Smooth muscle cell (in vitro differentiated cells): ENCODE measurements at regions not wholly inside any gene's neighbourhood (a gene's known extent, or its start where the extent isn't known, plus 50 kb on each side); places are given as distances from the start of the nearest gene placed in this dataset.

ENCODE experiments used
- DNase-seq: peaks from one replicate; lab custom pipeline; 2025; ENCODE audit not compliant: unreplicated experiment; lab: John Stamatoyannopoulos, UW
- H2AFZ ChIP-seq: fragments of 200-600 bp; sonication (generic); 2 replicates; pipeline ENCODE4 v1.6.0; 2016; ENCODE audit warnings: antibody characterized with exemption, low read depth, mild to moderate bottlenecking
- H3F3A ChIP-seq: fragments of 200-600 bp; sonication (generic); 2 replicates; pipeline ENCODE4 v1.6.0; 2017; ENCODE audit warnings: antibody characterized with exemption, low read depth
- H3K27ac ChIP-seq: fragments of 200-600 bp; sonication (generic); 2 replicates; pipeline ENCODE4 v1.5.1; 2016; ENCODE audit warnings: low read depth, mild to moderate bottlenecking
- H3K27me3 ChIP-seq: fragments of 200-600 bp; sonication (generic); 2 replicates; pipeline ENCODE4 v1.6.1; 2016; ENCODE audit warnings: low read depth, mild to moderate bottlenecking
- H3K36me3 ChIP-seq: fragments of 200-600 bp; sonication (generic); 2 replicates; pipeline ENCODE4 v1.5.1; 2016; ENCODE audit warnings: low read depth
- H3K4me1 ChIP-seq: fragments of 200-600 bp; sonication (generic); 2 replicates; pipeline ENCODE4 v1.5.1; 2016; ENCODE audit warnings: low read depth
- H3K4me2 ChIP-seq: fragments of 200-600 bp; sonication (generic); 2 replicates; pipeline ENCODE4 v1.6.0; 2016; ENCODE audit warnings: mild to moderate bottlenecking
- H3K4me3 ChIP-seq: fragments of 200-600 bp; sonication (generic); 2 replicates; pipeline ENCODE4 v1.5.1; 2016; ENCODE audit warnings: mild to moderate bottlenecking
- H3K79me2 ChIP-seq: fragments of 200-600 bp; sonication (generic); 2 replicates; pipeline ENCODE4 v1.6.0; 2016; ENCODE audit warnings: low read depth, mild to moderate bottlenecking
- H3K9ac ChIP-seq: fragments of 200-600 bp; sonication (generic); 2 replicates; pipeline ENCODE4 v1.6.0; 2016; ENCODE audit warnings: low read depth
- H3K9me3 ChIP-seq: fragments of 200-600 bp; sonication (generic); replicated peaks from 2 replicates; pipeline ENCODE4 v1.5.1; 2016; ENCODE audit warnings: low read depth
- H4K20me1 ChIP-seq: fragments of 200-600 bp; sonication (generic); 2 replicates; pipeline ENCODE4 v1.6.0; 2016; ENCODE audit warnings: low read depth
- WGBS: methylation state at CpG from one replicate; pipeline ENCODE4 v1.1.7; 2016; ENCODE audit warnings: low lambda C conversion rate; 5-methylcytosine and 5-hydroxymethylcytosine counted together
- TF ChIP-seq, protein P1 (sequence below): fragments of 200-600 bp; sonication (generic); IDR thresholded peaks from 2 replicates; pipeline ENCODE4 v1.5.1; 2017; ENCODE audit warnings: borderline replicate concordance, mild to moderate bottlenecking, antibody characterized with exemption; ENCODE audit not compliant: insufficient read depth, poor library complexity, severe bottlenecking

DNA sequence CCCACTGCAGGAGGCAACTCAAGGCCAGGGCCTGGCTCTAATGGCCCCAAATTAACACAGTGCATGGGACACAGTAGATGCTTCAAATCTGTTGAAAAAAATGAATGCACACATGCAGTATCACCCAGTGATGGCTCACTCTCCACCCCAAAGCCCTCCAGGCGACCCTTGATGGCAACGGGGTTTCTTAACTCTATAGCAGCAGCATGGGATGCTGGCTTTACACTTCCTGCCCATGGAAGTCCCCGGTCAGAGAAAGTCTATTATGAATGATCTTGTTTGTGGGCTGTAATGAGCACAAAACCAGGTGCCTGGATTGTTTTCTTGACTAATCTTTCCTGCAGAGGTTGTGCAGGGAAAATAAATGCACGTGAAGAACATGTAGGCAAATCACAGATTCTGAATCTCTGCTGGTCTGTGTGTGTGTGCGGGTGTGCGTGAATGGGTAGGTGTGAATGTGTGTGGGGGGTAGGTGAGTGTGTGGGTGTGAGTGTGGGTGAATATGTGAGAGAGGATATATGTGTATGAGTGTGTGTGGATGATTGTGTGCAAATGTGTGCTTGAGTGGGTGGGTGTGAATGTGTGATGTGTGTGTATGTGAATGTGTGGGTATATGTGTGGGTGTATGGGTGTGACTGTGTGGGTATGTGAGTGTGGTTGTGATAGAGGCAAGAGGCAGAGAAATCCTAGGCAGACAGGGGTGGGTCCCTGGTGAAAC is 60.1 kb upstream of the MLN start:
- no peaks in the 10 kb centered on the region for H3K9me3 ChIP-seq
- no peaks in the 10 kb centered on the region for H3K79me2 ChIP-seq
- H3K9ac ChIP-seq = no peak overlapping the region
- no peak overlapping the region for H3K4me2 ChIP-seq
- 92% methylated on average over 6 of the region's 6 CpGs for WGBS
- TF ChIP-seq, protein P1, sequence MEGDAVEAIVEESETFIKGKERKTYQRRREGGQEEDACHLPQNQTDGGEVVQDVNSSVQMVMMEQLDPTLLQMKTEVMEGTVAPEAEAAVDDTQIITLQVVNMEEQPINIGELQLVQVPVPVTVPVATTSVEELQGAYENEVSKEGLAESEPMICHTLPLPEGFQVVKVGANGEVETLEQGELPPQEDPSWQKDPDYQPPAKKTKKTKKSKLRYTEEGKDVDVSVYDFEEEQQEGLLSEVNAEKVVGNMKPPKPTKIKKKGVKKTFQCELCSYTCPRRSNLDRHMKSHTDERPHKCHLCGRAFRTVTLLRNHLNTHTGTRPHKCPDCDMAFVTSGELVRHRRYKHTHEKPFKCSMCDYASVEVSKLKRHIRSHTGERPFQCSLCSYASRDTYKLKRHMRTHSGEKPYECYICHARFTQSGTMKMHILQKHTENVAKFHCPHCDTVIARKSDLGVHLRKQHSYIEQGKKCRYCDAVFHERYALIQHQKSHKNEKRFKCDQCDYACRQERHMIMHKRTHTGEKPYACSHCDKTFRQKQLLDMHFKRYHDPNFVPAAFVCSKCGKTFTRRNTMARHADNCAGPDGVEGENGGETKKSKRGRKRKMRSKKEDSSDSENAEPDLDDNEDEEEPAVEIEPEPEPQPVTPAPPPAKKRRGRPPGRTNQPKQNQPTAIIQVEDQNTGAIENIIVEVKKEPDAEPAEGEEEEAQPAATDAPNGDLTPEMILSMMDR = no peak
- no peak overlapping the region for H2AFZ ChIP-seq
- H3K27me3 ChIP-seq = no peaks in the 10 kb centered on the region
- no peak for DNase-seq
- no peak overlapping the region for H3K4me3 ChIP-seq
- H3K27ac ChIP-seq = no peak overlapping the region
- H3K36me3 ChIP-seq = no peaks in the 10 kb centered on the region
- peaks cover under 1% of the 10 kb centered on the region for H3K4me1 ChIP-seq
- no peaks in the 10 kb centered on the region for H4K20me1 ChIP-seq
- no peaks in the 10 kb centered on the region for H3F3A ChIP-seq

- H3K9ac ChIP-seq = no peak overlapping the region
- 97% methylated on average over 6 of the region's 6 CpGs for WGBS
- no peaks in the 10 kb centered on the region for H3K36me3 ChIP-seq
- no peak overlapping the region for H3K4me2 ChIP-seq
- no peak overlapping the region for H3K4me3 ChIP-seq
- no peak overlapping the region for H2AFZ ChIP-seq
- H3K9me3 ChIP-seq = no peaks in the 10 kb centered on the region
- H3F3A ChIP-seq = no peaks in the 10 kb centered on the region
- TF ChIP-seq, protein P1 = no peak
- no peaks in the 10 kb centered on the region for H4K20me1 ChIP-seq
- no peaks in the 10 kb centered on the region for H3K27me3 ChIP-seq
- DNase-seq = no peak
- no peak overlapping the region for H3K27ac ChIP-seq
- no peaks in the 10 kb centered on the region for H3K4me1 ChIP-seq
- no peaks in the 10 kb centered on the region for H3K79me2 ChIP-seq
Observed at GRCh38 chr6:33863084-33863483, 59.3 kb upstream of the MLN start.

DNA sequence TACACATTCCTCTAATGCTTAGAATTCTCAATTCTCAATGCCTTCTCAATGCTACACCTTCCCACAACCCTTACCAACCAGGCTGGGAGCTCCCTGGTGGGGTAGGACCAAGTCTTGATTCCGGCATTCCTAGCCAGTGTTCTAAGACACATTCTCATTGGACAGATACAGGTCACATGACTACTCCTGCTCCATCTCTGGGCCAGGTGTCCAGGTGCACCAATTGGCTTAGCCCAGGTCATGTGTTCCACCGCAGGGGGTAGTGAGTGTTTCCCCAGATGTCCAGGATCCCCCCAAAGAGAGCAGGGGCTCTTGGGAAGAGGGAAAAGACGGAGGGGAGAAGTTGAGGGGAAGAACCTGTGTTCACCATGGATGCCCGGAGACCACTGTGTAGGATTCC is 58.7 kb upstream of the MLN start:
- no peak overlapping the region for H3K4me3 ChIP-seq
- H3K79me2 ChIP-seq = no peaks in the 10 kb centered on the region
- no peak overlapping the region for H3K27ac ChIP-seq
- no peaks in the 10 kb centered on the region for H3K4me1 ChIP-seq
- H3K9ac ChIP-seq = no peak overlapping the region
- no peak for DNase-seq
- no peaks in the 10 kb centered on the region for H3F3A ChIP-seq
- no peak overlapping the region for H3K4me2 ChIP-seq
- no peaks in the 10 kb centered on the region for H3K9me3 ChIP-seq
- TF ChIP-seq, protein P1 = no peak
- H2AFZ ChIP-seq = no peak overlapping the region
- no peaks in the 10 kb centered on the region for H3K36me3 ChIP-seq
- WGBS = 94% methylated on average over 4 of the region's 4 CpGs
- no peaks in the 10 kb centered on the region for H3K27me3 ChIP-seq
- no peaks in the 10 kb centered on the region for H4K20me1 ChIP-seq

DNA sequence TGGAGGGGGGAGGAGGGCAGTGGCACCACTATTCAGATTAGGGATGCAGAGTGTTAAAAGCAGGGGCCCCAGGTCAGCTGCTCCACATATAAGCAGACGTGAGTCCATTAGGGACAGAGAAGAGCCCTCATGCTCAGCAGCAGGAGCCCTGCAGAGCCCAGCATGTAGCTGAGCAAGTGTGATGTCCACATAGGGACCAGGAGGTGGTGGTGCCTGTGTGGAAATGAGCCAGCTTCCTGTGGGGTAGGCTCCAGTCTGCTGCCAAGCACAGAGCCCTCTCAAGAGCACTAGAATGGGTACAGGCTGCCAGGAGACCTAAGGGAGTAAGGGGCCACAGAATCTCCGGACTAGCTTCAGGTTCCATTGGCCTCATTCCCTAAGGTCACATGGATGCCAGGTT is 57.9 kb upstream of the MLN start:
- no peak for DNase-seq
- Histone ChIP-seq H3K27me3 (no peaks in the 10 kb centered on the region), H3K9me3 (no peaks in the 10 kb centered on the region), H3K79me2 (no peaks in the 10 kb centered on the region), H3K27ac (no peak overlapping the region), H3F3A (no peaks in the 10 kb centered on the region), H2AFZ (no peak overlapping the region), H3K4me2 (no peak overlapping the region), H3K36me3 (no peaks in the 10 kb centered on the region), H3K4me3 (no peak overlapping the region), H3K4me1 (no peaks in the 10 kb centered on the region), H4K20me1 (no peaks in the 10 kb centered on the region), H3K9ac (no peak overlapping the region)
- TF ChIP-seq, protein P1 = no peak
- 87% methylated on average over 2 of the region's 2 CpGs for WGBS
